SK-N-SH (cell line): ENCODE measurements at regions not wholly inside any gene's neighbourhood (a gene's known extent, or its start where the extent isn't known, plus 50 kb on each side); places are given as distances from the start of the nearest gene placed in this dataset.

Experiments
- CTCF ChIA-PET: fragments of 300-600, 350-600 bp; formaldehyde crosslinking; extraction: SDS; loops from one replicate; lab custom pipeline; 2021; lab: Yijun Ruan, JAX
- POLR2A ChIA-PET: fragments of 350-600 bp; sonication (Branson Sonifier 250); formaldehyde crosslinking; extraction: SDS; loops from one replicate; lab custom pipeline; 2020; ENCODE audit warnings: antibody characterized with exemption, inconsistent platforms; lab: Yijun Ruan, JAX
- DNase-seq: peaks from one replicate; pipeline ENCODE4 v3.0.0; 2012
- H2AFZ ChIP-seq: fragments of 200-600 bp; sonication (generic); 2 replicates; pipeline ENCODE4 v1.8.1; 2016; ENCODE audit warnings: antibody characterized with exemption, mild to moderate bottlenecking, low read depth
- H3F3A ChIP-seq: fragments of 200-600 bp; sonication (generic); replicated peaks from 2 replicates; pipeline ENCODE3; 2016; ENCODE audit warnings: antibody characterized with exemption, mild to moderate bottlenecking; ENCODE audit not compliant: insufficient read depth
- H3K27ac ChIP-seq, 2 experiments: fragments of 200-500 bp in 1 of 2; fragments of 200-600 bp in 1 of 2; sonication (Bioruptor generic) in 1 of 2; sonication (generic), shearing (Covaris generic) in 1 of 2; 2 replicates each; pipeline versions ENCODE4 v1.5.1 to v1.6.1; 2014 to 2016; ENCODE audit warnings: low read depth in 2 of 2, inconsistent platforms in 1 of 2, low read length in 1 of 2, mild to moderate bottlenecking in 1 of 2, mixed read lengths in 1 of 2
- H3K27me3 ChIP-seq: fragments of 200-600 bp; sonication (generic), shearing (Covaris generic); 2 replicates; pipeline ENCODE4 v1.6.1; 2016; ENCODE audit warnings: mixed run types; ENCODE audit not compliant: insufficient read depth
- H3K36me3 ChIP-seq, 2 experiments: fragments of 200-500 bp in 1 of 2; fragments of 200-600 bp in 1 of 2; sonication (Bioruptor generic) in 1 of 2; sonication (generic) in 1 of 2; replicated peaks in 1 of 2; 2 replicates each; pipeline versions ENCODE3 to v1.5.1; 2014 to 2016; ENCODE audit warnings: low read length in 1 of 2, mild to moderate bottlenecking in 1 of 2; ENCODE audit not compliant: insufficient read depth in 2 of 2, control insufficient read depth in 1 of 2
- H3K4me1 ChIP-seq, 2 experiments: fragments of 200-500 bp in 1 of 2; fragments of 200-600 bp in 1 of 2; sonication (Bioruptor generic) in 1 of 2; sonication (generic), shearing (Covaris generic) in 1 of 2; 2 replicates each; pipeline versions ENCODE4 v1.5.1 to v1.6.1; 2014 to 2016; ENCODE audit warnings: low read depth in 1 of 2, low read length in 1 of 2, mixed run types in 1 of 2; ENCODE audit not compliant: insufficient read depth in 2 of 2, control insufficient read depth in 1 of 2
- H3K4me2 ChIP-seq: fragments of 200-600 bp; sonication (generic), shearing (Covaris generic); 2 replicates; pipeline ENCODE4 v1.6.1; 2017; ENCODE audit warnings: mixed run types
- H3K4me3 ChIP-seq, 2 experiments: fragments of 200-500 bp in 1 of 2; fragments of 200-600 bp in 1 of 2; sonication (Bioruptor generic) in 1 of 2; sonication (generic), shearing (Covaris generic) in 1 of 2; 2 replicates each; pipeline versions ENCODE4 v1.5.1 to v1.8.1; 2014 to 2016; ENCODE audit warnings: low read depth in 2 of 2, inconsistent platforms in 1 of 2, low read length in 1 of 2, mild to moderate bottlenecking in 1 of 2, mixed read lengths in 1 of 2, moderate library complexity in 1 of 2
- H3K79me2 ChIP-seq: fragments of 200-600 bp; sonication (generic); 2 replicates; pipeline ENCODE4 v1.8.1; 2017; ENCODE audit warnings: mild to moderate bottlenecking; ENCODE audit not compliant: insufficient read depth
- H3K9ac ChIP-seq: fragments of 200-600 bp; sonication (generic); 2 replicates; pipeline ENCODE4 v1.6.1; 2017; ENCODE audit warnings: mixed run types
- H3K9me2 ChIP-seq: fragments of 200-600 bp; sonication (generic); 2 replicates; pipeline ENCODE4 v1.6.1; 2017; ENCODE audit warnings: mixed run types
- H3K9me3 ChIP-seq: fragments of 200-600 bp; sonication (generic); 2 replicates; pipeline ENCODE4 v1.6.1; 2017; ENCODE audit warnings: mixed run types, mild to moderate bottlenecking, moderate library complexity
- H4K20me1 ChIP-seq: fragments of 200-600 bp; sonication (generic); 2 replicates; pipeline ENCODE4 v1.6.1; 2017; ENCODE audit warnings: mild to moderate bottlenecking, mixed run types; ENCODE audit not compliant: insufficient read depth
- ELF1 ChIP-seq: IDR thresholded peaks from 2 replicates; pipeline ENCODE4 v1.4.0; 2012
- EP300 ChIP-seq, 2 experiments: IDR thresholded peaks; 2 replicates each; pipeline versions ENCODE4 v1.4.0 to v1.6.1; 2012; ENCODE audit warnings: borderline replicate concordance in 1 of 2, low read depth in 1 of 2, low read length in 1 of 2
- FOSL2 ChIP-seq: IDR thresholded peaks from 2 replicates; pipeline ENCODE4 v1.4.0; 2012; ENCODE audit warnings: low read depth, mild to moderate bottlenecking, moderate library complexity, borderline replicate concordance
- FOXM1 ChIP-seq: IDR thresholded peaks from 2 replicates; pipeline ENCODE4 v1.4.0; 2012; ENCODE audit warnings: low read depth, mild to moderate bottlenecking
- GATA2 ChIP-seq: sonication (generic); formaldehyde crosslinking; IDR thresholded peaks from 2 replicates; pipeline ENCODE4 v1.5.0; 2020; ENCODE audit warnings: mild to moderate bottlenecking, missing genetic modification reagents
- IRF3 ChIP-seq: fragments of 150-350 bp; IDR thresholded peaks from 2 replicates; pipeline ENCODE4 v1.6.1; 2016; ENCODE audit warnings: mild to moderate bottlenecking, low read depth, low read length
- NFIC ChIP-seq: IDR thresholded peaks from 2 replicates; pipeline ENCODE4 v1.4.0; 2012; ENCODE audit warnings: borderline replicate concordance
- POLR2AphosphoS5 ChIP-seq: IDR thresholded peaks from 2 replicates; pipeline ENCODE4 v1.6.1; 2012; ENCODE audit warnings: low read depth, low read length
- RAD21 ChIP-seq: IDR thresholded peaks from 2 replicates; pipeline ENCODE4 v1.6.1; 2012; ENCODE audit warnings: mild to moderate bottlenecking, low read length
- RXRA ChIP-seq: IDR thresholded peaks from 2 replicates; pipeline ENCODE4 v1.4.0; 2012; ENCODE audit warnings: low read depth, mild to moderate bottlenecking, borderline replicate concordance
- SIN3A ChIP-seq: IDR thresholded peaks from 2 replicates; pipeline ENCODE4 v1.6.1; 2012; ENCODE audit warnings: low read depth, mild to moderate bottlenecking, low read length, moderate library complexity, borderline replicate concordance
- SMC3 ChIP-seq: IDR thresholded peaks from 2 replicates; pipeline ENCODE4 v1.6.1; 2012; ENCODE audit warnings: low read depth, low read length, improper control_type of control experiment
- TCF12 ChIP-seq: IDR thresholded peaks from 2 replicates; pipeline ENCODE4 v1.4.0; 2012
- TEAD4 ChIP-seq: IDR thresholded peaks from 2 replicates; pipeline ENCODE4 v1.4.0; 2012; ENCODE audit warnings: mild to moderate bottlenecking, borderline replicate concordance; ENCODE audit not compliant: insufficient read depth
- WGBS: methylation state at CpG from one replicate; pipeline ENCODE4 v1.1.6; 2017; ENCODE audit warnings: low lambda C conversion rate; 5-methylcytosine and 5-hydroxymethylcytosine counted together
- TF ChIP-seq, protein P1 (sequence below): IDR thresholded peaks from 2 replicates; pipeline ENCODE4 v1.6.1; 2012; ENCODE audit warnings: mild to moderate bottlenecking, low read depth, low read length, moderate library complexity

DNA sequence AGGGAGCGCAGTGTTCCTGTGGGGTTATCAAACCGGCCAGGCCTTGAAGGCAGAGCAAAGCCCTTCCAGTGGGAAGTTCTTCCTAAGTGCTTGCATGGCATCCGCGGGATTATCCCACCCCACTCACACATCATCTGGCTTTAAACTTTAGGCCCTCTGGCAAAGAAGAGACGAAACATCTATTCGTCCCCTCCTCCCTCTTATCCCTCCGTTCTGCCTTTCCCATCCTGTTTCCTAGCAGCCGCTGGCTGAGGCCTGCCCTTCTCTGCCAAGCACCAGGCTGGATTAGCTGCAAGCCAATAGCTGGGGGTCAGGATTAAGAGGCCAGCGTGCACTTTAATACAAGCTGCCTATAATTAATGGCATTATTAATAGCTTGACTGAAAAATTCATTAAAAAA, 621.0 kb downstream of the PKHD1 start:
- H3K4me3 ChIP-seq: no peak overlapping the region
- 59% methylated on average over 9 of the region's 9 CpGs for WGBS
- TF ChIP-seq FOSL2: no peak
- no peak for TF ChIP-seq EP300 (IDR thresholded peaks at IDR 0.05; ENCODE audit: borderline replicate concordance in 1 of 2, low read depth in 1 of 2, low read length in 1 of 2)
- DNase-seq: no peak
- ChIA-PET CTCF (interaction anchor here (0.6 to 1.0 kb wide), 3 partner anchors 14 to 377 kb away, joined by 3 read pairs; no protein-coding TSS in a partner anchor), POLR2A (no interaction called here)
- H4K20me1 ChIP-seq: no peaks in the 10 kb centered on the region
- no peaks in the 10 kb centered on the region for H3K9me2 ChIP-seq
- H3K27ac ChIP-seq: no peak overlapping the region; a peak in 1 of 4 replicates
- no peak overlapping the region for H3K9ac ChIP-seq
- no peaks in the 10 kb centered on the region for H3K9me3 ChIP-seq
- H3K27me3 ChIP-seq: no peaks in the 10 kb centered on the region
- no peaks in the 10 kb centered on the region for H3K79me2 ChIP-seq
- H3K4me2 ChIP-seq: no peak overlapping the region
- H3K4me1 ChIP-seq: peaks cover 0 to 6% of the 10 kb centered on the region in 2 experiments; a peak in 1 of 4 replicates
- H3K36me3 ChIP-seq: no peaks in the 10 kb centered on the region
- H2AFZ ChIP-seq: no peak overlapping the region
- H3F3A ChIP-seq: no peaks in the 10 kb centered on the region

GRCh38 chr6:51467231-51467952, 620.0 kb downstream of the PKHD1 start:
- TF ChIP-seq NFIC (no peak), FOXM1 (no peak), POLR2AphosphoS5 (no peak), TEAD4 (no peak), RAD21 (no peak), SIN3A (no peak), EP300 (IDR thresholded peaks at IDR 0.05; ENCODE audit: borderline replicate concordance in 1 of 2, low read depth in 1 of 2, low read length in 1 of 2) (no peak), ELF1 (no peak), SMC3 (no peak), TCF12 (no peak), IRF3 (no peak), RXRA (no peak), GATA2 (no peak)
- TF ChIP-seq, protein P1, sequence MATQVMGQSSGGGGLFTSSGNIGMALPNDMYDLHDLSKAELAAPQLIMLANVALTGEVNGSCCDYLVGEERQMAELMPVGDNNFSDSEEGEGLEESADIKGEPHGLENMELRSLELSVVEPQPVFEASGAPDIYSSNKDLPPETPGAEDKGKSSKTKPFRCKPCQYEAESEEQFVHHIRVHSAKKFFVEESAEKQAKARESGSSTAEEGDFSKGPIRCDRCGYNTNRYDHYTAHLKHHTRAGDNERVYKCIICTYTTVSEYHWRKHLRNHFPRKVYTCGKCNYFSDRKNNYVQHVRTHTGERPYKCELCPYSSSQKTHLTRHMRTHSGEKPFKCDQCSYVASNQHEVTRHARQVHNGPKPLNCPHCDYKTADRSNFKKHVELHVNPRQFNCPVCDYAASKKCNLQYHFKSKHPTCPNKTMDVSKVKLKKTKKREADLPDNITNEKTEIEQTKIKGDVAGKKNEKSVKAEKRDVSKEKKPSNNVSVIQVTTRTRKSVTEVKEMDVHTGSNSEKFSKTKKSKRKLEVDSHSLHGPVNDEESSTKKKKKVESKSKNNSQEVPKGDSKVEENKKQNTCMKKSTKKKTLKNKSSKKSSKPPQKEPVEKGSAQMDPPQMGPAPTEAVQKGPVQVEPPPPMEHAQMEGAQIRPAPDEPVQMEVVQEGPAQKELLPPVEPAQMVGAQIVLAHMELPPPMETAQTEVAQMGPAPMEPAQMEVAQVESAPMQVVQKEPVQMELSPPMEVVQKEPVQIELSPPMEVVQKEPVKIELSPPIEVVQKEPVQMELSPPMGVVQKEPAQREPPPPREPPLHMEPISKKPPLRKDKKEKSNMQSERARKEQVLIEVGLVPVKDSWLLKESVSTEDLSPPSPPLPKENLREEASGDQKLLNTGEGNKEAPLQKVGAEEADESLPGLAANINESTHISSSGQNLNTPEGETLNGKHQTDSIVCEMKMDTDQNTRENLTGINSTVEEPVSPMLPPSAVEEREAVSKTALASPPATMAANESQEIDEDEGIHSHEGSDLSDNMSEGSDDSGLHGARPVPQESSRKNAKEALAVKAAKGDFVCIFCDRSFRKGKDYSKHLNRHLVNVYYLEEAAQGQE: no peak
- 32% methylated on average over 6 of the region's 6 CpGs for WGBS
- POLR2A ChIA-PET: no interaction called here

More at GRCh38 chr6:51467231-51467952, 620.0 kb downstream of the PKHD1 start:
- no peak overlapping the region for H2AFZ ChIP-seq
- no peaks in the 10 kb centered on the region for H3F3A ChIP-seq
- H3K4me2 ChIP-seq: no peak overlapping the region
- peaks cover 0 to 6% of the 10 kb centered on the region in 2 experiments; a peak in 1 of 4 replicates for H3K4me1 ChIP-seq
- H3K27me3 ChIP-seq: no peaks in the 10 kb centered on the region
- no peak for DNase-seq
- no peaks in the 10 kb centered on the region for H3K9me2 ChIP-seq
- no peaks in the 10 kb centered on the region for H4K20me1 ChIP-seq
- CTCF ChIA-PET: interaction anchor here (1.6 kb wide), 1 partner anchor 10 kb away, joined by 3 read pairs; no protein-coding TSS in a partner anchor
- no peak overlapping the region for H3K4me3 ChIP-seq
- H3K27ac ChIP-seq: no peak overlapping the region; a peak in 1 of 4 replicates
- no peak overlapping the region for H3K9ac ChIP-seq
- H3K79me2 ChIP-seq: no peaks in the 10 kb centered on the region
- no peaks in the 10 kb centered on the region for H3K9me3 ChIP-seq
- H3K36me3 ChIP-seq: no peaks in the 10 kb centered on the region
